Kidney epithelial cell (primary cell): ENCODE measurements at regions not wholly inside any gene's neighbourhood (a gene's known extent, or its start where the extent isn't known, plus 50 kb on each side); places are given as distances from the start of the nearest gene placed in this dataset.
A peak's percentile ranks its signal among the peaks of the same experiment; 100 is the strongest.

Experiments
- DNase-seq: peaks from one replicate; pipeline ENCODE4 v3.0.0-alpha.2; 2010; ENCODE audit warnings: low read depth
- H3K27me3 ChIP-seq: 2 replicates; pipeline ENCODE4 v1.6.0; 2011; ENCODE audit warnings: low read length; ENCODE audit not compliant: control insufficient read depth, insufficient read depth
- H3K36me3 ChIP-seq: 2 replicates; pipeline ENCODE4 v1.5.1; 2011; ENCODE audit warnings: low read length; ENCODE audit not compliant: control insufficient read depth, insufficient read depth
- H3K4me3 ChIP-seq: 2 replicates; pipeline ENCODE4 v1.5.1; 2011; ENCODE audit warnings: low read depth, mild to moderate bottlenecking, control low read depth, low read length
- TF ChIP-seq, protein P1 (sequence below): IDR thresholded peaks from 2 replicates; pipeline ENCODE4 v1.5.1; 2011; ENCODE audit warnings: mild to moderate bottlenecking, moderate library complexity, low read length, control low read depth, inconsistent platforms; ENCODE audit not compliant: insufficient read depth, poor library complexity, severe bottlenecking

DNA sequence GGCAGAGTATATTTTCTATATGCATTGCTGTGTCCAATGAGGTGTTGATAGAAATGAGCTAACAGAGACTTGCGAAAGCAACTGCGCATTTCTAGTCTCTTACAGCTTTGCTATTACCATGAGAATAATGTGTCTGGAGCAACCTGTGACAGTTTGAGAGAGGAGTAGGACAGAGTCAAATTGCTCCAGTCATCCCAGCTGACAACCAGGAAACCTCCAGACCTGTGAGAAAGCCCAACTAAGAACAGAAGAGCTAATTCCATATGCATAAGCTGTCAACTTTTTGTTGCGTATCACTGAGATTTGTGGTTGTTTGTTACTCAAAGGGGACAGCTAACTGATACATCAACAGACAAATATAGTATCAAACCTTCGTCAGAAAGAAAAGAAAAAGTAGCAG, 354.1 kb upstream of the LRRC7 start:
- no peak for DNase-seq
- H3K36me3 ChIP-seq, result no peaks in the 10 kb centered on the region
- H3K4me3 ChIP-seq, result no peak overlapping the region
- TF ChIP-seq, protein P1, sequence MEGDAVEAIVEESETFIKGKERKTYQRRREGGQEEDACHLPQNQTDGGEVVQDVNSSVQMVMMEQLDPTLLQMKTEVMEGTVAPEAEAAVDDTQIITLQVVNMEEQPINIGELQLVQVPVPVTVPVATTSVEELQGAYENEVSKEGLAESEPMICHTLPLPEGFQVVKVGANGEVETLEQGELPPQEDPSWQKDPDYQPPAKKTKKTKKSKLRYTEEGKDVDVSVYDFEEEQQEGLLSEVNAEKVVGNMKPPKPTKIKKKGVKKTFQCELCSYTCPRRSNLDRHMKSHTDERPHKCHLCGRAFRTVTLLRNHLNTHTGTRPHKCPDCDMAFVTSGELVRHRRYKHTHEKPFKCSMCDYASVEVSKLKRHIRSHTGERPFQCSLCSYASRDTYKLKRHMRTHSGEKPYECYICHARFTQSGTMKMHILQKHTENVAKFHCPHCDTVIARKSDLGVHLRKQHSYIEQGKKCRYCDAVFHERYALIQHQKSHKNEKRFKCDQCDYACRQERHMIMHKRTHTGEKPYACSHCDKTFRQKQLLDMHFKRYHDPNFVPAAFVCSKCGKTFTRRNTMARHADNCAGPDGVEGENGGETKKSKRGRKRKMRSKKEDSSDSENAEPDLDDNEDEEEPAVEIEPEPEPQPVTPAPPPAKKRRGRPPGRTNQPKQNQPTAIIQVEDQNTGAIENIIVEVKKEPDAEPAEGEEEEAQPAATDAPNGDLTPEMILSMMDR, result no peak
- no peaks in the 10 kb centered on the region for H3K27me3 ChIP-seq

DNA sequence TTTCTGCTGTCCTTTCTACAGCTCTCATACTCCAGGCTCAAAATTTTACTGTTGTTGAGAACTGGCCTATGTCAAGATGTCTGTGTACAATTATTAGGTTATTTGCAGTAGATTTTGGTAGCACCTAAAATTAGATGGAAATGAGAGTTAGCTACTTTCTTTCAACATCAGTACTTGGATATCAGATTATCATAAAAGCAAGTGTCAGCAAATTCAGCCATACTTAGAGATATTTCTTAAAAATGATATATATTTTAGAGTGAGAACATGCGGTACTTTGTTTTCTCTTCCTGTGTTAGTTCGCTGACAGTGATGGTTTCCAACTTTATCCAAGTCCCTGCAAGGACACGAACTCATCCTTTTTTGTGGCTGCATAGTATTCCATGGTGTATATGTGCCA, 351.8 kb upstream of the LRRC7 start:
- Histone ChIP-seq H3K4me3 (no peak overlapping the region), H3K36me3 (no peaks in the 10 kb centered on the region), H3K27me3 (no peaks in the 10 kb centered on the region)
- DNase-seq, result no peak
- TF ChIP-seq, protein P1, result no peak

DNA sequence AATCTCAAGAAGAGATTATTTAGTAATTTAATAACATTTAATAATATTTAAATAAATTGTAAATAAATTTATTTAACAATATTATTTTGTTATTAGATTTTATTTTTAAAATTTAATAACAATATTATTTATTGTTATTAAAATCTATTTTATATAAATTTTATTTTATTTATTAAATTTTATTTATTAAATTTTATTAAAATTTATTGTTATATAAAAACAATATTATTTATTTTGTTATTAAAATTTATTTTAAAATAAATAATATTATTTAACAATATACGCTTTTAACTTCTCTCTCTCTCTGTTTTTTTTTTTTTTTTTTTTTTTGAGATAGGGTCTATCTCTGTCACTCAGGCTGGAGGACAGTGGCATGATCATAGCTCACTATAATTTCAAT, 347.1 kb upstream of the LRRC7 start:
- DNase-seq, result no peak
- H3K27me3 ChIP-seq, result no peaks in the 10 kb centered on the region
- TF ChIP-seq, protein P1, result no peak
- H3K4me3 ChIP-seq, result no peak overlapping the region
- no peaks in the 10 kb centered on the region for H3K36me3 ChIP-seq

DNA sequence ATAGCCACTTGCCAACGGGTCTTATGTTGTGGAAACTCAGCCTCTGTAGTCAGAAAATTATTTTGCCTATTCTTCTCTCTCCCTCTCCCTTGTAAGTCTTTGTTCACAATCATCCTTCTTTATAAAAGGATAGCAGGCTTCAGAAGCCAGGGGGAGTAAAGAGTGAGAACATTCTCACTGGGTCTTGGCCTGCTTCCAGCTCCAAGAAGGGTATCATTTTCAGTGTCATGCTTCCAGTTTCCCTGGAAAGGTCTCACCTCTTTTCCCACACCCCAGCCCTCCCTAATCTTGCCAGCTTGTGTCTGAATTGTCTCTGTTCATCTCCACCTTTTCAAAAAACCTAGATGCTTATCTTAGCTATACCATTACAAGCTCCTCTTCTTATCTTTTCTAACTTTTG, 346.2 kb upstream of the LRRC7 start:
- Histone ChIP-seq H3K4me3 (no peak overlapping the region), H3K36me3 (no peaks in the 10 kb centered on the region), H3K27me3 (no peaks in the 10 kb centered on the region)
- TF ChIP-seq, protein P1, result peak; percentile 21
- no peak for DNase-seq

DNA sequence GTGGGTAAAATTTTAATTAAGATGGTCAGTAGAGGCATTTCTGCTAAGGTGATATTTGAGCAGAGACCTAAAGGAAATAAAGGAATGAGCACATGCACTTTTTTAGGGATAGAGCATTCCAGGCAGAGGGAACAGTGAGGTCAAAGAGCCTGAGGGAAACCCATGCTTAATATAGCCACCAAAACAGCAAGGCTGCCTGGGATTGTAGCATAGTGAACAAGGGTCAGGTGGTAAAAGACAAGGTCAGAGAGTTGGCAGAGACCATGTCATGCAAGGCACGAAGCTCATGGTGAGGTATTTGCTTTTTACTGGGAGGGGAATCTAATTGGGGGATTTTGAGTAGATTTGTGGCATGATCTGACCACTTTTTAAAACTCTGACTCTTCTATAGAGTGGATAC, 344.6 kb upstream of the LRRC7 start:
- Histone ChIP-seq H3K27me3 (no peaks in the 10 kb centered on the region), H3K4me3 (no peak overlapping the region), H3K36me3 (no peaks in the 10 kb centered on the region)
- TF ChIP-seq, protein P1, result no peak
- no peak for DNase-seq

DNA sequence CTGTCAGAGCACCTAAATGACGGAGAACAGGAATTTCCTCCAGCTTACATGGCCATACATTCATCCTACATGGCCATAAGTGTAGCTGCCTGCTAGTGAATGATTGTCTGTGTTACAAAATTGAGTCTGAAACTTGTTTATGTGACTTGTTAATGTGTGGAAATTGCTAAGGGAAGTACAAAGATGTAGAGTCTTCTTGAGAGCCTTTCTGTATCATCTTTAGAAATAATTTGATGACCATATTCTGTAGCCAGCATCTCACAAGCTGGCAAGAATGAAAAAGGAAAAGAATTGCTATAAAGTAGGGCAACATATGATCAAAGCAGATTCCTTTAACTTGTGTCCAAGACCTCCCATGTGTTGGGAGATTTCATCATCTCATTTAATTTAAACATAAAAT, 339.2 kb upstream of the LRRC7 start:
- DNase-seq, result no peak
- Histone ChIP-seq H3K4me3 (no peak overlapping the region), H3K36me3 (no peaks in the 10 kb centered on the region), H3K27me3 (no peaks in the 10 kb centered on the region)
- TF ChIP-seq, protein P1, result no peak
